Urinary bladder (tissue), 3 donors: ENCODE measurements at regions not wholly inside any gene's neighbourhood (a gene's known extent, or its start where the extent isn't known, plus 50 kb on each side); places are given as distances from the start of the nearest gene placed in this dataset.

ENCODE experiments used
- DNase-seq: peaks from one replicate; pipeline ENCODE4 v3.0.0-alpha.2; 2015; ENCODE audit errors: extremely low spot score
- H3K27ac ChIP-seq: one replicate; pipeline ENCODE4 v1.5.1; 2013; ENCODE audit warnings: low read depth, mild to moderate bottlenecking, moderate library complexity
- H3K36me3 ChIP-seq: one replicate; pipeline ENCODE4 v1.6.1; 2013; ENCODE audit warnings: mild to moderate bottlenecking, moderate library complexity; ENCODE audit not compliant: insufficient read depth
- H3K4me1 ChIP-seq: one replicate; pipeline ENCODE4 v1.6.1; 2013; ENCODE audit warnings: mild to moderate bottlenecking, moderate library complexity; ENCODE audit not compliant: insufficient read depth
- H3K4me3 ChIP-seq: one replicate; pipeline ENCODE4 v1.5.1; 2013; ENCODE audit warnings: low read depth, low read length
- WGBS: extraction: QIAGEN DNeasy Blood & Tissue Kit; methylation state at CpG from one replicate; pipeline ENCODE4 v1.1.7; 2013; 5-methylcytosine and 5-hydroxymethylcytosine counted together
- donor health status: healthy with polysubstance abuse.
- donor health status: healthy.

- H3K4me3 ChIP-seq = no peak overlapping the region
- WGBS = 77% methylated on average over 3 of the region's 3 CpGs
- no peaks in the 10 kb centered on the region for H3K36me3 ChIP-seq
- H3K27ac ChIP-seq = no peak overlapping the region
- DNase-seq = no peak
- no peaks in the 10 kb centered on the region for H3K4me1 ChIP-seq
Measured at GRCh38 chr11:35084817-35085440, 54.0 kb upstream of the CD44 start.

- Histone ChIP-seq H3K4me1 (no peaks in the 10 kb centered on the region), H3K36me3 (no peaks in the 10 kb centered on the region), H3K27ac (no peak overlapping the region), H3K4me3 (no peak overlapping the region)
- WGBS = 60% methylated on average over 4 of the region's 4 CpGs
- DNase-seq = no peak
Measured at GRCh38 chr11:35085531-35086165, 53.3 kb upstream of the CD44 start.

GRCh38 chr11:35087648-35088047, 51.3 kb upstream of the CD44 start:
- peak; percentile 64 for DNase-seq
- H3K27ac ChIP-seq = no peak overlapping the region

GRCh38 chr11:35088226-35088625, 50.7 kb upstream of the CD44 start:
- H3K4me3 ChIP-seq = no peak overlapping the region
- H3K27ac ChIP-seq = no peak overlapping the region
- no peaks in the 10 kb centered on the region for H3K4me1 ChIP-seq
- no peak for DNase-seq
- WGBS = 77% methylated on average over 2 of the region's 2 CpGs
- H3K36me3 ChIP-seq = no peaks in the 10 kb centered on the region

More at GRCh38 chr11:35087648-35088047, 51.3 kb upstream of the CD44 start:
- Histone ChIP-seq H3K4me1 (no peaks in the 10 kb centered on the region), H3K36me3 (no peaks in the 10 kb centered on the region), H3K4me3 (no peak overlapping the region)
- 44% methylated on average over 1 of the region's 1 CpG for WGBS

GRCh38 chr11:35088676-35089075, 50.3 kb upstream of the CD44 start:
- Histone ChIP-seq H3K4me1 (no peaks in the 10 kb centered on the region), H3K4me3 (no peak overlapping the region), H3K27ac (no peak overlapping the region), H3K36me3 (no peaks in the 10 kb centered on the region)
- WGBS = 88% methylated on average over 4 of the region's 4 CpGs
- no peak for DNase-seq
